ENCODE measurements at regions not wholly inside any gene's neighbourhood (a gene's known extent, or its start where the extent isn't known, plus 50 kb on each side); places are given as distances from the start of the nearest gene placed in this dataset.

- TF ChIP-seq CTCF (IDR thresholded peaks at IDR 0.05) (no peak), EZH2 (IDR thresholded peaks at IDR 0.05; ENCODE audit: borderline replicate concordance, insufficient read depth, low read depth, low read length, poor library complexity, severe bottlenecking) (no peak)
These were observed 102.9 kb upstream of the ARMC3 start for GRCh38 chr10:22824984-22825383.
